ENCODE measurements at regions not wholly inside any gene's neighbourhood (a gene's known extent, or its start where the extent isn't known, plus 50 kb on each side); places are given as distances from the start of the nearest gene placed in this dataset.

GRCh38 chr11:70854201-70854600 lies 398.2 kb downstream of the SHANK2 start:
- no peak overlapping the region for H3K27ac ChIP-seq (ENCODE audit: low read depth)
- Mint-ChIP-seq H3K27me3 (ENCODE audit: insufficient read depth, low read depth, poor library complexity) (peaks cover 20% of the 10 kb centered on the region), H3K4me3 (no peak overlapping the region), H3K9me3 (no peaks in the 10 kb centered on the region; the same call in 2 of the 3 replicates), H3K4me1 (no peaks in the 10 kb centered on the region), H3K27ac (no peak overlapping the region), H3K36me3 (ENCODE audit: low read depth) (no peaks in the 10 kb centered on the region; the same call in 2 of the 3 replicates)
- no peak overlapping the region for H3K4me2 ChIP-seq
- no peak for TF ChIP-seq NANOG (IDR thresholded peaks at IDR 0.05; ENCODE audit: borderline replicate concordance)
- no peak for TF ChIP-seq EZH2phosphoT487 (IDR thresholded peaks at IDR 0.05; ENCODE audit: unreplicated experiment)
- TF ChIP-seq ZNF114 (CRISPR knock-in tag; IDR thresholded peaks at IDR 0.05): no peak
- no peak for TF ChIP-seq REST (IDR thresholded peaks at IDR 0.05; ENCODE audit: unreplicated experiment)
- TF ChIP-seq JUNB (IDR thresholded peaks at IDR 0.05; ENCODE audit: unreplicated experiment): no peak
- no peak for TF ChIP-seq POLR2AphosphoS5 (IDR thresholded peaks at IDR 0.05; ENCODE audit: low read depth)
- no peak for TF ChIP-seq EZH2 (IDR thresholded peaks at IDR 0.05; ENCODE audit: low read depth, unreplicated experiment)
- no peak for TF ChIP-seq CREB1 (CRISPR knock-in tag; IDR thresholded peaks at IDR 0.05; ENCODE audit: low read depth)
- H3K36me3 ChIP-seq (ENCODE audit: insufficient read depth): no peaks in the 10 kb centered on the region
- no peak overlapping the region for H3K4me3 ChIP-seq
- no peak for ATAC-seq
- no peaks in the 10 kb centered on the region for H3K27me3 ChIP-seq (ENCODE audit: insufficient read depth)
- no peak overlapping the region for H2AFZ ChIP-seq
- no peaks in the 10 kb centered on the region for H3K4me1 ChIP-seq (ENCODE audit: insufficient read depth)
- H3F3A ChIP-seq (replicated peaks; ENCODE audit: low read depth): no peaks in the 10 kb centered on the region
- no peak for DNase-seq (ENCODE audit: low spot score)
- H3K9me2 ChIP-seq (ENCODE audit: insufficient read depth): peaks cover 6% of the 10 kb centered on the region; the same call in 1 of the 2 replicates
- H3K79me2 ChIP-seq (replicated peaks; ENCODE audit: insufficient read depth): no peaks in the 10 kb centered on the region
- H4K20me1 ChIP-seq (replicated peaks; ENCODE audit: insufficient read depth): peaks cover 9% of the 10 kb centered on the region

- Mint-ChIP-seq H3K4me1 (no peaks in the 10 kb centered on the region), H3K4me3 (no peak overlapping the region), H3K27ac (no peak overlapping the region), H3K27me3 (ENCODE audit: insufficient read depth, low read depth, poor library complexity) (peaks cover 25% of the 10 kb centered on the region), H3K36me3 (ENCODE audit: low read depth) (peaks cover 1% of the 10 kb centered on the region; the same call in 2 of the 3 replicates), H3K9me3 (no peaks in the 10 kb centered on the region; the same call in 2 of the 3 replicates)
- no peaks in the 10 kb centered on the region for H3F3A ChIP-seq (replicated peaks; ENCODE audit: low read depth)
- DNase-seq (ENCODE audit: low spot score) (no peak), ATAC-seq (no peak)
- H2AFZ ChIP-seq: no peak overlapping the region
- no peak overlapping the region for H3K27ac ChIP-seq (ENCODE audit: low read depth)
- no peaks in the 10 kb centered on the region for H3K27me3 ChIP-seq (ENCODE audit: insufficient read depth)
- H3K9me2 ChIP-seq (ENCODE audit: insufficient read depth): peaks cover 6% of the 10 kb centered on the region; the same call in 1 of the 2 replicates
- H3K4me3 ChIP-seq: no peak overlapping the region
- peaks cover 9% of the 10 kb centered on the region for H4K20me1 ChIP-seq (replicated peaks; ENCODE audit: insufficient read depth)
- H3K36me3 ChIP-seq (ENCODE audit: insufficient read depth): no peaks in the 10 kb centered on the region
- no peak overlapping the region for H3K4me2 ChIP-seq
- H3K4me1 ChIP-seq (ENCODE audit: insufficient read depth): no peaks in the 10 kb centered on the region
- H3K79me2 ChIP-seq (replicated peaks; ENCODE audit: insufficient read depth): no peaks in the 10 kb centered on the region
- TF ChIP-seq CREB1 (CRISPR knock-in tag; IDR thresholded peaks at IDR 0.05; ENCODE audit: low read depth) (no peak), ZNF331 (CRISPR knock-in tag; IDR thresholded peaks at IDR 0.05; ENCODE audit: low read depth) (no peak), CTCF (conservative IDR thresholded peaks at IDR 0.05; ENCODE audit: low read depth in 2 of 2) (no peak), JUNB (IDR thresholded peaks at IDR 0.05; ENCODE audit: unreplicated experiment) (no peak), NANOG (IDR thresholded peaks at IDR 0.05; ENCODE audit: borderline replicate concordance) (no peak), ETS1 (IDR thresholded peaks at IDR 0.05) (no peak), EZH2phosphoT487 (IDR thresholded peaks at IDR 0.05; ENCODE audit: unreplicated experiment) (no peak), REST (IDR thresholded peaks at IDR 0.05; ENCODE audit: unreplicated experiment) (no peak)
These were observed 397.3 kb downstream of the SHANK2 start for GRCh38 chr11:70854901-70855556.

All from GM23338 (cell line).